ENCODE measurements at regions not wholly inside any gene's neighbourhood (a gene's known extent, or its start where the extent isn't known, plus 50 kb on each side); places are given as distances from the start of the nearest gene placed in this dataset.

- TF ChIP-seq CTCF (conservative IDR thresholded peaks at IDR 0.05; ENCODE audit: control insufficient read depth, insufficient read depth, low read depth, low read length) = no peak
- no peak overlapping the region for H3K4me3 ChIP-seq (ENCODE audit: control insufficient read depth, low read depth, low read length)
- no peak for DNase-seq (ENCODE audit: low read depth)
Observed at GRCh38 chr2:43139501-43139900, 86.9 kb downstream of the ZFP36L2 start.

GRCh38 chr2:43138441-43138840 is 88.0 kb downstream of the ZFP36L2 start:
- H3K4me3 ChIP-seq (ENCODE audit: control insufficient read depth, low read depth, low read length) = no peak overlapping the region
- no peak for TF ChIP-seq CTCF (conservative IDR thresholded peaks at IDR 0.05; ENCODE audit: control insufficient read depth, insufficient read depth, low read depth, low read length)
- no peak for DNase-seq (ENCODE audit: low read depth)

GRCh38 chr2:43136876-43137275 is 89.5 kb downstream of the ZFP36L2 start:
- TF ChIP-seq CTCF (conservative IDR thresholded peaks at IDR 0.05; ENCODE audit: control insufficient read depth, insufficient read depth, low read depth, low read length) = no peak
- DNase-seq (ENCODE audit: low read depth) = no peak
- H3K4me3 ChIP-seq (ENCODE audit: control insufficient read depth, low read depth, low read length) = no peak overlapping the region

- no peak for TF ChIP-seq CTCF (conservative IDR thresholded peaks at IDR 0.05; ENCODE audit: control insufficient read depth, insufficient read depth, low read depth, low read length)
- no peak overlapping the region for H3K4me3 ChIP-seq (ENCODE audit: control insufficient read depth, low read depth, low read length)
- DNase-seq (ENCODE audit: low read depth) = no peak
Observed at GRCh38 chr2:43136011-43136799, 90.2 kb downstream of the ZFP36L2 start.

GRCh38 chr2:43135583-43135982 is 90.8 kb downstream of the ZFP36L2 start:
- TF ChIP-seq CTCF (conservative IDR thresholded peaks at IDR 0.05; ENCODE audit: control insufficient read depth, insufficient read depth, low read depth, low read length) = no peak
- no peak overlapping the region for H3K4me3 ChIP-seq (ENCODE audit: control insufficient read depth, low read depth, low read length)
- no peak for DNase-seq (ENCODE audit: low read depth)

GRCh38 chr2:43134571-43134889 is 91.9 kb downstream of the ZFP36L2 start:
- no peak for TF ChIP-seq CTCF (conservative IDR thresholded peaks at IDR 0.05; ENCODE audit: control insufficient read depth, insufficient read depth, low read depth, low read length)
- no peak overlapping the region for H3K4me3 ChIP-seq (ENCODE audit: control insufficient read depth, low read depth, low read length)

More at GRCh38 chr2:43134571-43134889, 91.9 kb downstream of the ZFP36L2 start:
- no peak for DNase-seq (ENCODE audit: low read depth)

All from fibroblast of mammary gland (primary cell).